Gastroesophageal sphincter (tissue), 3 donors: ENCODE measurements at regions not wholly inside any gene's neighbourhood (a gene's known extent, or its start where the extent isn't known, plus 50 kb on each side); places are given as distances from the start of the nearest gene placed in this dataset.

ENCODE experiments used
- CTCF ChIP-seq, 4 experiments: fragments of 200-600 bp in 2 of 4; fragments of 450-650 bp in 2 of 4; sonication (generic) in 1 of 4; IDR thresholded peaks; one replicate each; pipeline ENCODE4 v1.5.1; 2017 to 2019; ENCODE audit warnings: antibody characterized with exemption in 4 of 4, mild to moderate bottlenecking in 2 of 4, moderate library complexity in 2 of 4
- EP300 ChIP-seq: sonication (generic); formaldehyde crosslinking; IDR thresholded peaks from one replicate; pipeline ENCODE4 v1.6.1; 2017; ENCODE audit warnings: antibody characterized with exemption, mild to moderate bottlenecking
- POLR2A ChIP-seq, 2 donors: fragments of 450-650 bp; IDR thresholded peaks; one replicate each; pipeline ENCODE4 v1.6.1; 2017; ENCODE audit warnings: antibody characterized with exemption in 2 of 2, mild to moderate bottlenecking in 2 of 2, moderate library complexity in 1 of 2
- POLR2AphosphoS5 ChIP-seq: sonication (generic); formaldehyde crosslinking; IDR thresholded peaks from one replicate; pipeline ENCODE4 v1.6.1; 2017; ENCODE audit warnings: antibody characterized with exemption

GRCh38 chr9:32161720-32162119, 222.7 kb upstream of the ACO1 start:
- no peak for TF ChIP-seq CTCF (IDR thresholded peaks at IDR 0.05)
- TF ChIP-seq POLR2A (IDR thresholded peaks at IDR 0.05), result no peak
- TF ChIP-seq POLR2AphosphoS5, result no peak
- TF ChIP-seq EP300, result no peak
